NCI-H2107 (cell line): ENCODE measurements at regions not wholly inside any gene's neighbourhood (a gene's known extent, or its start where the extent isn't known, plus 50 kb on each side); places are given as distances from the start of the nearest gene placed in this dataset.
A peak's percentile ranks its signal among the peaks of the same experiment; 100 is the strongest.

ENCODE experiments used
- DNase-seq: peaks from one replicate; lab custom pipeline; 2025; lab: John Stamatoyannopoulos, UW

DNA sequence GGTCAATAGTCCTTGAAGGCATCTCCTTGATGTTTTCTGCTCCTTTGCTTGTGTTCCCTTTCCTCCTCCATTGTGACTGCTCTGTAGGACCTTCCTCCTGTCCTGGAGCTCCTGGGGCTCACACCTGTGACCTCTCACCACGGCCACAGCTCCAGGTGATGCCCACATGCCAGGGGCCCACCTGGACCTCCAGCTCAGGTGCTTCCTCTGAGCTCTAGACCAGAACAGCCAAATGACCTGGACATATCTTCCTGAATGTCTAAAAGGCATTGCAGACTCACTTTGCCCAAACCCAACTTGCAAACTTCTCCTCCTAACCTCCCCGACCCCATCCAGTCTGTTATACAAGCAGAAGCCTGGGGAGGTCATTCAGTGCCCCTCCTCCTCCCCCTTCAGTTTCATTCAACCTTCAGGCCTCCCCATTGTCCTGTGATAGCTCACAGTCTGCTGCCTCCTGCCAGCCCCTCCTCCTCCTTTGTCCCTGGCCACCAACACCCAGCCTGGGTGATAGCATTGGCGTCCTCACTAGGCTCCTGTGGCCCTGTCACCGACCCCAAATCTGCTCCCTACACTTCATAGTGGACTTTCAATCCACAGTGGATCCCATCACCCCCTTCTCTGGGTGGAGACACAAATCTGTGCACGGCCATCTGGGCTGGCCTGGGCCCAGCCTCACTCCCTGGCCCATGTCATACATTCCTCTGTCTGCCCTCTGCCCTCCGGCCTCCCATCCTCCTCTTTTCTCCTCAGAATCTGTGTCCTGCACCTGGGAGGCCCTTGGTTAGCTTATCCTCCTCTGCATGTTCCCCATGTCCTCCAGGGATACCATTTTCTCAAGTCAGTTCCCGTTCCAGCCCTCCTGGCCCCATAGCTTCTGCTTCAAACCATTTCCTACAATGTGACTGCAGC, 310.4 kb upstream of the HDAC4 start:
- DNase-seq, result no peak

DNA sequence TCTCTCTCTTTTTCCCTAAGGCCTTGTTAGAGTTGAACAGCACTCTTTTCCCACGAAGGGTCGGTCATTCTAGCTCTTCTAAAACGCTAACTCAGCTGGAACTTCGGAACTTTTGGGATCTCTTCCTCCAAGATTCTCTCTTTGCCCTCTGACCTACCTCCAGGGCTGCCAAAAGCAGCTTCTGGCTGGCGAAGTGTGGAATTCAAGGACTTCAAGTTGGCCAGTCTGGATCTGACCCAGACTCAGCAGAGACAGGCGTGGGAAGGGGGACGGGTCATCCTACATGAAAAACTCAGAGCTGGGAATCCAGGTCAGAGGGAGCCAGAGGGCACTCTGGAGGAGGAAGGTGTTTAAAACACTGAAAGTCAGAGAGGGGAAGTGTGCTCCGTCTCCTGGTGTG, 305.5 kb upstream of the HDAC4 start:
- DNase-seq, result no peak

DNA sequence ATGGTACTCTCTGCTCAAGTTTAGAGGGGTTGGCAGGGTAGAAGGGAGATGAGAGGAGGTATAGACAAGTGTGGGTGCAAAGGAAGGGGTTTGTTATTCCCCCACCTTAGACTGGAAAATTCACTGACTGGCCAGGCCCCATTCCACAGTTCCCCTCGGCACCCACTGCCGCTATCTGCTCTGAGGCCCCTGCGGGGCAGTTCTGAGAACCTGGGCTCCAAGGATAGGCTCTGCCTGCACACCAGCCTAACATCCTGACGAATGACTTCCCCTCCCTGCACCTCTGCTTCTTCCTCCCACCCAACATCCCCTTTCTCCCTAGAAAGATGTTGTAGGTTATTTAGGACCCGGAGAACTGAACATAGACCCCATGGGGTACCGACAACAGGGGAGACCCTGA, 303.9 kb upstream of the HDAC4 start:
- no peak for DNase-seq

DNA sequence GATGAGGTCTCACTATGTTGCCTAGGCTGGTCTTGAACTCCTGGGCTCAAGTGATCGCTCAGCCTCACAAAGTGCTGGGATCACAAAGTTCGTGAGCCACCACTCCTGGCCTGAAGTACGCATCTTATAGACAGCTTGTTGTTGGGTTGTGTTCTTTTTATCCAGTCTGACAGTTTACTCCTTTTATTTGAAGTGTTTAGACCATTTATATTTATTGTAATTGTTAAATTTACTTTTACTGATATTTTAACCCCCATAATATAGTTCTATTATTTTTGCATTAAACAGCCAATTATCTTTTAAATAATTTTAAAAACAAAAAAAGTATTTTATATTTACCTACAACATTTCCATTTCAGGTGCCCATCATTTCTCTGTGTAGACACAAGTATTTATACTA, 303.0 kb upstream of the HDAC4 start:
- DNase-seq, result no peak

DNA sequence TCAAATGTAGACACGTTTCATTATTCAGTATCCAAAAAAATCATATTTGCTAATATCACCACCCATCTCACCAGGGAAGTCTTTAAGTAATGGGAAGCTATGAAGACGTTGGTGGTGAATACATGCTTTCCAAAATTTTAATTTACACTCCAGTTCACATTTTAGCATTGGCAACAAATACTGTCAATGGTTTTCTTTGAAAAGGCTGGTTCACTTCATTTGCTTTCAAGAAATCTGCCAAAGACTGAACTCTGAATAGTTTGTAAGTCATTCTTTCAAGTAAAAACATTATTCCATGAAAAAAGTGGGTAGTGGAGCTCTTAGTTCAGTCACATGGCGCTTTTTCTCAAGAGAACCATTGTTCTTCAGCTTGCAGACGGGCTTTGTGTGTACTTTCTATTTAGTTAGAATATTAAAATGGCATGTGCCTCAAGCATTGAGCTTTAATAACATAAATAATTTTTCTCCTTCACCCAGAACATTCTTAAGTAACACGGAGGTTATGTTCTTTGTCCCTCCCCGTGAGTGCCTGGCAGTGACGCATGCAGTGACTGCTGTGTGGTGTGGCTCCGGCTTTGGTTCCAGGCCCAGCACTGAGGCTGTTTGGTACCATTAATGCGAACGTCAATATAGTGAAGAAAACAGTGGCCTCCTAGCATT, 300.0 kb upstream of the HDAC4 start:
- no peak for DNase-seq

DNA sequence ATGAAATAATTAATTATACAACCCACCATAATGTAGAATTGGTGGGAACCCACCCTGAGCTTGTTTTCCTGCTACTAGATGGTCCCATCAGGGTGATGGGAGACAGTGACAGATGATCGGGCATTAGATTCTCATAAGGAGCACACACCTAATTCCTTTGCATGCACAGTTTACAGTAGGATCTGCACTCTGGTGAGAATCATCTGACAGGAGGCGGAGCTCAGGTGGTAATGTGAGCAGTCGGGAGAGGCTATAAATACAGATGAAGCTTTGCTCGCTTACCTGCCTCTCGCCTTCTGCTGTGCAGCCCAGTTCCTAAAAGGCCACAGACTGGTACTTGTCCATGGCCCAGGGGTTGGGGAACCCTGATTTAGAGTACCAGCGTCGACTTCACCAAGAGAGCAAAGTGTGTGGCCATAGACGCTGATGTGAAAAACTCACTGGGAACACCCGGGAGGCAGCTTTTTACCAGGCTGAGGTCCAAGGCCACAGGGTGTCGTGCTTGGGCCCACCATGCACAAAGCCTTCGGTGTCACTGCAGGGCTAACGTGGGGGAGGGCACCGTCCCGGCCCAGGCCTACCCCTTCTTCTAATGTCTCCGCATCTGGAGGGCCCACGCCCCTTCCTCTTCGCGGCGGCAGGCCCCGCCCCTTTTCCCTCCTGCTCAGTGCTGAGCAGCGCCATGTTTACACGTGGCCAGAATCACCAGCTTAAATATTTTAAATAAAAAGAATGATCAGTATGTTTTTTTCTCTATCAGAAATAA, 296.8 kb upstream of the HDAC4 start:
- DNase-seq, result no peak

DNA sequence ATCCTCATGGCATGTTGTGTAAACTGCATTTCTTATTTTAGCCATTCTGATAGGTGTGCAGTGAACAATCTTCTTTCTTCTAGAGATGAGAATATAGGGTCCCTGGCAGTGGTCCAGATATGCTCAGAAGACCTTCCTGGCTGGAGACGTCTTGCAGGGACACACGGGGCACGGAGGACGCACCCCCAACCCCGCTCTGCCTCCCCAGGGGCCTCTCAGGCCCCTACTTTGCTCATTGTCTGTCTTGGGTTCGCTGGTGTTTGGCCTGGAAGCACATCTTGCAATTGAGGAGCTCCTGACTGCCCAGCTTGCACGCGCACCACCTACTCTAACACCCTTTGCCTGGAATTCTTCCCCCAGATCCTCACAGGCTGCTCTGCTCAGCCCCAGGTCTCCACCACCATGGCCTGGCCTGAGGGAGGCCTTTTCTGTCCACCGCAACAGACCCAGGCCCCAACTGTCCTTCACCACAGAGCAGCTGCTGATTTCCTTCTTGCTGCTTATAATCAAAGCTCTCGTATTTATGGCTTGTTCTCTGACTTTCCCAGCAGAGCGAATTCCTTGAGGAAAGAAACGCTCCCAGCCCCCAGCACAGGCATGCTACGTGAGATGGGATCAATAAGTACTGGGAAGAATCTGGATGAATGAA, 295.9 kb upstream of the HDAC4 start:
- no peak for DNase-seq

- no peak for DNase-seq
Measured at GRCh38 chr2:239695728-239696240, 295.0 kb upstream of the HDAC4 start.

GRCh38 chr2:239695106-239695727, 294.4 kb upstream of the HDAC4 start:
- DNase-seq, result no peak

DNA sequence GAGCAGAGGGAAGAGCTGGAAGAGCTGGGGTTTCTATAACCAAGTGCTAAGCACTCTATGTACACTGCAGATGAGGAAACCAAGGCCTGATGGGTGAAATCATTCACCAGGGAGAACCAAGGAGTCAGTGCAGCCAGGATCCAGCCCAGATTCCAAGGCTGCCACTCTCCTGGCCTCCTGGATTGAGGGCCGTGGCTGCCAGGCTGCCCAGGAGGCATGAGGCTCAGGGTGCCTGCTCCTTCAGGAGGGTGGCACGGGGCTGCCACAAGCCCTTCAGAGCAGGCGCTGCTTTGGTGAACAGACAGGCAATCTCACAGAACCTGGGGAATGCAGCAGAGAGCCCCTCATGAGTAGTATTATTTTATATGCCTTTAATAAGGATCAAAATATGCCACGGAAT, 293.7 kb upstream of the HDAC4 start:
- DNase-seq, result no peak

DNA sequence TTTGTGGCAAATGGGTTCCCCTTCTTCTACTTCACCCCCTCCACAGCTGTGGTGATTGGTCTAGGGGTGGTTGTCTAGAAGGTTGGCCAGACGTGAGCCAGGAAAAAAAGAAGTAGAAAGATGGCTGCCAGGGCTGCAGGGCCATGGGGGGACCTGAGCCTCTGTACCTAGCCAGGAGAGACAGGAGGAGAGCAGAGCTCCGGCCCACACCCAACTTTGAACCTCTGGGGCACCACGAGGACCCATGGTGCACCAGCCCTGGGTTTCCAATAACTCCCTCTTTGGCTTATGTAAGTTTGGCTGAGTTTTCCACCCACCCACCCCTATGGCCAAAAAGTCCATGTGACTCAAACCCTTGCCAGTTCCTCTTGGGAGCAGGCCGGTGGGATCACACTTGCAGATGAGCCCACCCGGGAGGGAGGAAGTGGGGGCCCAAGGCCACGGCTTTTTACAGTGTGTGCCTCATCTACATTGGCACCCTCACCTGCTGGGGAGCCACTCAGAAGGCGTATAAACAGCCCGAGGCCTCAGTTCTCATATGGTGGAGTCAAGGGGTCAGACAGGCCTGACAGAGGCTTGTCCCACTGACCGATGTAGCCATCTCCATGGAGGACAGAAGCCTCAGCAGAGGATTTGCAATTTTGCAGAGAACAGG, 293.1 kb upstream of the HDAC4 start:
- no peak for DNase-seq

DNA sequence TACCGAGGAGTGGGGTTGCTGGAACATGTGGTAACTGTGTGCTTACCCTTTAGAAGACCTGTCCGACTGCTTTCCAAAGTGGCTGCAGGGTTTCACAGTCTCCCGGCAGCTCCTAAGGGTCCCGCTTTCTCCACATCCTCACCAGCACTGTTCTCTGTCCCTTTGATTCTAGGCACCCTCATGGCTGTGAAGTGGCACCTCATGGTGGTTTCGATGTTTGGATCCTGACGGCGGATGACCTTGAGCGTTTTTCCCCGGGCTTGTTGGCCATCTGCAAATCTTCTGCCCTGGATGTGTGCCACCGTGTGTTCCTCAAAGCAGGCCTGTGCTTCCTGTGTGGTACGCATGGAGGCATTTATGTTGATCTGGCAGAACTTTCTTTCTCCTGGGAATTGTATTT, 292.5 kb upstream of the HDAC4 start:
- no peak for DNase-seq

- DNase-seq, result no peak
Measured at GRCh38 chr2:239692919-239693318, 292.1 kb upstream of the HDAC4 start.

- DNase-seq, result no peak
Measured at GRCh38 chr2:239692362-239692851, 291.6 kb upstream of the HDAC4 start.

- no peak for DNase-seq
Measured at GRCh38 chr2:239691720-239692119, 290.9 kb upstream of the HDAC4 start.

DNA sequence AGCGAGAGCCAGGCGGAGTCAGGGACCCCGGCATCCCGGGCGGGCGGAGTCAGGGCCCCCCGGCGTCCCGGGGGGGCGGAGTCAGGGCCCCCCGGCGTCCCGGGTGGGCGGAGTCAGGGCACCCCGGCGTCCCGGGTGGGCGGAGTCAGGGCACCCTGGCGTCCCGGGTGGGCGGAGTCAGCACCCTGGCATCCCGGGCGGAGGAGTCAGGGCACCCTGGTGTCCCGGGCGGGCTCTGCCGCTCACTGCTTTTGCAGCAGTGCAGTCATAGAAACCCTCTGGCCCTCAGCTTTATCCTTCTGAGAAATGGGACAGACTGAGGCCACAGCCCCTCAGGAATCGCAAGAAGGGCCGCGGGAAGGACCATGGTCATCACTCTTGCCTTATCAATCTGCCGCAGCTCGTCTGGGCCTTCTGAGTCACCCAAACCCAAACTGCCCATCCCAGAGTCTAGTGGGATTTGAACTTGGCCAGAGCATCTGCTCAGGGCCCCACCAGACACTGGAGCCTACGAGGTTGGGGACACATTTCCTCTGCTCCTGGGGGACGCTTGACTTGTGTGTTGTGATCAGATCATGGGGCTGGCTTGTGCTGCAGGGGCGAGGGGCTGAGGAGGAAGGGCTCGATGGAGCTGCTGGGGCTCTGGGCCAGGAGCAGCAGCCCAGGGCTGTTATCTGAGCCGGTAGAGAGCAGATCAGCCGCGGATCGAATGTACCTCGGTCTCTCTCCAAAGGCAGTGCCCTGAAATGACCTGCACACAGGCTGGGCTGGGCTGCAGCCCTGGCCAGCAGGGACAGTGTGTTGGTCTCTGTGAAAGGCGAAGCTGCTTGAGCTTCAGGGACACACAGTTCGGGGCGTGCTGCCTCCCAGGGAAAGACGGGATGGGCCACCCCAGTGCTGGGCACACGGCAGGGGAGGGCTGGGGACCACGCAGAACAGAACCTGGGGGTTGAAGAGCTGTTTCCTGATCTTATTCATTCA, 290.1 kb upstream of the HDAC4 start:
- peak; percentile 7 for DNase-seq

- DNase-seq, result peak; percentile 15
Measured at GRCh38 chr2:239689985-239690384, 289.2 kb upstream of the HDAC4 start.

- DNase-seq, result no peak
Measured at GRCh38 chr2:239689410-239689809, 288.6 kb upstream of the HDAC4 start.

- no peak for DNase-seq
Measured at GRCh38 chr2:239688840-239689239, 288.0 kb upstream of the HDAC4 start.
